SK-N-MC (cell line): ENCODE measurements at regions not wholly inside any gene's neighbourhood (a gene's known extent, or its start where the extent isn't known, plus 50 kb on each side); places are given as distances from the start of the nearest gene placed in this dataset.

Experiments used
- EZH2 ChIP-seq: fragments of 200-600 bp; sonication (generic); IDR thresholded peaks from one replicate; pipeline ENCODE4 v1.6.1; 2017; ENCODE audit warnings: antibody characterized with exemption
- FOXP2 ChIP-seq: optimal IDR thresholded peaks from 2 replicates; pipeline ENCODE3; 2011; ENCODE audit warnings: mild to moderate bottlenecking, moderate library complexity; ENCODE audit not compliant: insufficient read depth; ENCODE audit errors: extremely low read length, control extremely low read depth
- POLR2AphosphoS5 ChIP-seq: IDR thresholded peaks from 2 replicates; pipeline ENCODE4 v1.6.1; 2012; ENCODE audit warnings: mild to moderate bottlenecking, low read depth, low read length, borderline replicate concordance

- TF ChIP-seq POLR2AphosphoS5, result no peak
- TF ChIP-seq EZH2, result no peak
- TF ChIP-seq FOXP2, result no peak
These were observed 428.8 kb upstream of the JARID2 start for GRCh38 chr6:14817074-14817473.
